ENCODE measurements at regions not wholly inside any gene's neighbourhood (a gene's known extent, or its start where the extent isn't known, plus 50 kb on each side); places are given as distances from the start of the nearest gene placed in this dataset.

GRCh38 chr1:83813576-83813975 is 185.4 kb downstream of the TTLL7 start:
- no peak for DNase-seq

GRCh38 chr1:83810144-83810543 is 188.8 kb downstream of the TTLL7 start:
- no peak for DNase-seq

GRCh38 chr1:83808536-83808935 is 190.4 kb downstream of the TTLL7 start:
- no peak for DNase-seq

- DNase-seq = no peak
Observed at GRCh38 chr1:83807821-83808220, 191.1 kb downstream of the TTLL7 start.

GRCh38 chr1:83807231-83807630 is 191.7 kb downstream of the TTLL7 start:
- no peak for DNase-seq

GRCh38 chr1:83805921-83806320 is 193.0 kb downstream of the TTLL7 start:
- DNase-seq = no peak

GRCh38 chr1:83802460-83803152 is 196.3 kb downstream of the TTLL7 start:
- DNase-seq = no peak

GRCh38 chr1:83802023-83802422 is 196.9 kb downstream of the TTLL7 start:
- DNase-seq = no peak

- DNase-seq = no peak
Observed at GRCh38 chr1:83800066-83800465, 198.9 kb downstream of the TTLL7 start.

- DNase-seq = no peak
Observed at GRCh38 chr1:83799594-83799993, 199.3 kb downstream of the TTLL7 start.

- no peak for DNase-seq
Observed at GRCh38 chr1:83798965-83799364, 200.0 kb downstream of the TTLL7 start.

GRCh38 chr1:83796409-83796808 is 202.5 kb downstream of the TTLL7 start:
- DNase-seq = no peak

GRCh38 chr1:83794384-83794783 is 204.5 kb downstream of the TTLL7 start:
- no peak for DNase-seq

- no peak for DNase-seq
Observed at GRCh38 chr1:83791821-83792437, 207.0 kb downstream of the TTLL7 start.

GRCh38 chr1:83790446-83790845 is 208.5 kb downstream of the TTLL7 start:
- DNase-seq = no peak

GRCh38 chr1:83787246-83787998 is 211.5 kb downstream of the TTLL7 start:
- DNase-seq = no peak

- DNase-seq = no peak
Observed at GRCh38 chr1:83781667-83782066, 217.3 kb downstream of the TTLL7 start.

- DNase-seq = no peak
Observed at GRCh38 chr1:83779565-83779964, 219.4 kb downstream of the TTLL7 start.

- DNase-seq = no peak
Observed at GRCh38 chr1:83777758-83778101, 221.2 kb downstream of the TTLL7 start.

GRCh38 chr1:83776913-83777757 is 221.8 kb downstream of the TTLL7 start:
- DNase-seq = no peak

GRCh38 chr1:83775977-83776603 is 222.8 kb downstream of the TTLL7 start:
- DNase-seq = no peak

GRCh38 chr1:83773059-83773458 is 225.9 kb downstream of the TTLL7 start:
- DNase-seq = no peak

GRCh38 chr1:83770319-83770661 is 228.6 kb downstream of the TTLL7 start:
- DNase-seq = no peak
